PC-9 (cell line): ENCODE measurements at regions not wholly inside any gene's neighbourhood (a gene's known extent, or its start where the extent isn't known, plus 50 kb on each side); places are given as distances from the start of the nearest gene placed in this dataset.
"Not testable (repeated sequence)": the region's sequence is repeated elsewhere in the genome, so short reads cannot be mapped to it uniquely, and the experiment has no call there.

Experiments used
- BruUV-seq: library from RNA; stranded (reverse); fragments of 400-500 nt; replicated peaks from 2 replicates; lab custom pipeline; 2021; lab: Mats Ljungman, UMichigan
- CTCF ChIA-PET: fragments of 300-600 bp; sonication (Branson Sonifier 250); formaldehyde crosslinking; loops from one replicate; lab custom pipeline; 2022; ENCODE audit warnings: antibody characterized with exemption; lab: Charles Lee
- POLR2A ChIA-PET: fragments of 300-600 bp; sonication (Branson Sonifier 250); formaldehyde crosslinking; loops from one replicate; lab custom pipeline; 2022; ENCODE audit warnings: antibody characterized with exemption; ENCODE audit not compliant: unreplicated experiment; lab: Charles Lee
- DNase-seq, 2 experiments: peaks; one replicate each; pipeline versions ENCODE4 v3.0.0 to v3.0.0-alpha.2; 2015 to 2022; ENCODE audit warnings: mixed read lengths in 1 of 2
- H2AFZ ChIP-seq: fragments of 200-600 bp; sonication (generic); 2 replicates; pipeline ENCODE4 v1.8.1; 2017; ENCODE audit warnings: antibody characterized with exemption
- H3F3A ChIP-seq: fragments of 200-600 bp; sonication (generic); 2 replicates; pipeline ENCODE4 v1.8.1; 2017; ENCODE audit warnings: antibody characterized with exemption, mild to moderate bottlenecking, low read depth; ENCODE audit not compliant: insufficient read depth
- H3K27ac ChIP-seq: fragments of 200-600 bp; sonication (generic); 2 replicates; pipeline ENCODE4 v1.6.1; 2016; ENCODE audit warnings: mixed run types
- H3K27me3 ChIP-seq: fragments of 200-600 bp; sonication (generic); 2 replicates; pipeline ENCODE4 v1.6.1; 2016; ENCODE audit warnings: low read depth, mixed run types; ENCODE audit not compliant: insufficient read depth
- H3K36me3 ChIP-seq: fragments of 200-600 bp; sonication (generic); 2 replicates; pipeline ENCODE4 v1.6.1; 2016; ENCODE audit warnings: low read depth, mixed run types
- H3K4me1 ChIP-seq: fragments of 200-600 bp; sonication (generic); replicated peaks from 2 replicates; pipeline ENCODE4 v1.6.1; 2016; ENCODE audit warnings: mixed run types; ENCODE audit not compliant: insufficient read depth
- H3K4me2 ChIP-seq: fragments of 200-600 bp; sonication (generic); 2 replicates; pipeline ENCODE4 v1.6.1; 2017; ENCODE audit warnings: mixed run types
- H3K4me3 ChIP-seq: fragments of 200-600 bp; sonication (generic); 2 replicates; pipeline ENCODE4 v1.6.1; 2016; ENCODE audit warnings: mixed run types
- H3K79me2 ChIP-seq: fragments of 200-600 bp; sonication (generic); 2 replicates; pipeline ENCODE4 v1.6.1; 2017; ENCODE audit warnings: low read depth, mixed run types
- H3K9me2 ChIP-seq: fragments of 200-600 bp; sonication (generic); 2 replicates; pipeline ENCODE4 v1.8.1; 2017; ENCODE audit warnings: mild to moderate bottlenecking; ENCODE audit not compliant: insufficient read depth
- H3K9me3 ChIP-seq: fragments of 200-600 bp; sonication (generic); 2 replicates; pipeline ENCODE4 v1.8.1; 2016; ENCODE audit warnings: low read depth; ENCODE audit not compliant: insufficient read depth
- H4K20me1 ChIP-seq: fragments of 200-600 bp; sonication (generic); 2 replicates; pipeline ENCODE4 v1.8.1; 2017; ENCODE audit not compliant: insufficient read depth
- CTCF ChIP-seq: fragments of 200-600 bp; sonication (generic); conservative IDR thresholded peaks from 2 replicates; pipeline ENCODE4 v1.6.1; 2017; ENCODE audit warnings: mixed run types, antibody characterized with exemption, mild to moderate bottlenecking, moderate library complexity
- EZH2 ChIP-seq: fragments of 200-600 bp; sonication (generic); IDR thresholded peaks from 2 replicates; pipeline ENCODE4 v1.8.0; 2017; ENCODE audit warnings: antibody characterized with exemption, low read depth
- intact Hi-C: fragments of 100-400 bp; cut with micrococcal nuclease; formaldehyde crosslinking; loops from one replicate; pipeline ENCODE4 v1.10.0; 2022; ENCODE audit not compliant: unreplicated experiment

GRCh38 chr12:87556985-87557384 is 472.2 kb downstream of the C12orf50 start:
- Histone ChIP-seq H2AFZ (no peak overlapping the region), H3K27me3 (no peaks in the 10 kb centered on the region), H3K27ac (no peak overlapping the region), H4K20me1 (no peaks in the 10 kb centered on the region), H3K4me2 (no peak overlapping the region), H3K9me3 (no peaks in the 10 kb centered on the region), H3K4me1 (no peaks in the 10 kb centered on the region), H3K36me3 (no peaks in the 10 kb centered on the region), H3K79me2 (no peaks in the 10 kb centered on the region), H3K9me2 (no peaks in the 10 kb centered on the region), H3K4me3 (no peak overlapping the region), H3F3A (no peaks in the 10 kb centered on the region)
- POLR2A ChIA-PET: no interaction called here
- TF ChIP-seq CTCF (no peak), EZH2 (no peak)
- BruUV-seq: no TSS peak
- CTCF ChIA-PET: no interaction called here
- no peak for DNase-seq
- intact Hi-C loops: no loop called here

GRCh38 chr12:87531213-87531612 is 498.0 kb downstream of the C12orf50 start:
- H3K4me2 ChIP-seq, BruUV-seq, H3K9me3 ChIP-seq, H3K27ac ChIP-seq, H2AFZ ChIP-seq, H3K36me3 ChIP-seq, intact Hi-C loops, H3K27me3 ChIP-seq, H3K4me3 ChIP-seq, H4K20me1 ChIP-seq, CTCF ChIA-PET, H3K9me2 ChIP-seq, POLR2A ChIA-PET, H3F3A ChIP-seq, H3K4me1 ChIP-seq, H3K79me2 ChIP-seq: not testable (repeated sequence)
- DNase-seq: peak in 1 of 2 experiments; percentile 3

GRCh38 chr12:87529413-87529812 is 499.8 kb downstream of the C12orf50 start:
- BruUV-seq: no TSS peak
- no peaks in the 10 kb centered on the region for H3K79me2 ChIP-seq
- H3F3A ChIP-seq: no peaks in the 10 kb centered on the region
- no peak overlapping the region for H3K4me2 ChIP-seq
- ChIA-PET POLR2A (no interaction called here), CTCF (no interaction called here)
- H3K4me1 ChIP-seq: no peaks in the 10 kb centered on the region
- intact Hi-C loops: no loop called here
- H3K4me3 ChIP-seq: no peak overlapping the region
- H3K27ac ChIP-seq: no peak overlapping the region
- no peaks in the 10 kb centered on the region for H3K27me3 ChIP-seq
- no peaks in the 10 kb centered on the region; the same call in 1 of the 2 replicates for H3K9me2 ChIP-seq
- H3K36me3 ChIP-seq: no peaks in the 10 kb centered on the region
- H2AFZ ChIP-seq: no peak overlapping the region
- TF ChIP-seq EZH2 (no peak), CTCF (no peak)
- DNase-seq: no peak
- no peaks in the 10 kb centered on the region for H4K20me1 ChIP-seq
- H3K9me3 ChIP-seq: no peaks in the 10 kb centered on the region

- no peaks in the 10 kb centered on the region for H4K20me1 ChIP-seq
- CTCF ChIA-PET: no interaction called here
- no peak overlapping the region for H2AFZ ChIP-seq
- no TSS peak for BruUV-seq
- no peaks in the 10 kb centered on the region for H3K36me3 ChIP-seq
- POLR2A ChIA-PET: no interaction called here
- H3F3A ChIP-seq: no peaks in the 10 kb centered on the region
- no peak overlapping the region for H3K27ac ChIP-seq
- DNase-seq: no peak
- H3K79me2 ChIP-seq: no peaks in the 10 kb centered on the region
- no peak overlapping the region for H3K4me2 ChIP-seq
- no peaks in the 10 kb centered on the region; the same call in 1 of the 2 replicates for H3K9me3 ChIP-seq
- H3K9me2 ChIP-seq: no peaks in the 10 kb centered on the region
- H3K27me3 ChIP-seq: no peaks in the 10 kb centered on the region
- intact Hi-C loops: no loop called here
- no peak overlapping the region for H3K4me3 ChIP-seq
- no peaks in the 10 kb centered on the region for H3K4me1 ChIP-seq
- TF ChIP-seq CTCF (no peak), EZH2 (no peak)
Observed at GRCh38 chr12:87520968-87521367, 508.2 kb downstream of the C12orf50 start.
